ENCODE measurements at regions not wholly inside any gene's neighbourhood (a gene's known extent, or its start where the extent isn't known, plus 50 kb on each side); places are given as distances from the start of the nearest gene placed in this dataset.
"Not testable (repeated sequence)": the region's sequence is repeated elsewhere in the genome, so short reads cannot be mapped to it uniquely, and the experiment has no call there.

DNA sequence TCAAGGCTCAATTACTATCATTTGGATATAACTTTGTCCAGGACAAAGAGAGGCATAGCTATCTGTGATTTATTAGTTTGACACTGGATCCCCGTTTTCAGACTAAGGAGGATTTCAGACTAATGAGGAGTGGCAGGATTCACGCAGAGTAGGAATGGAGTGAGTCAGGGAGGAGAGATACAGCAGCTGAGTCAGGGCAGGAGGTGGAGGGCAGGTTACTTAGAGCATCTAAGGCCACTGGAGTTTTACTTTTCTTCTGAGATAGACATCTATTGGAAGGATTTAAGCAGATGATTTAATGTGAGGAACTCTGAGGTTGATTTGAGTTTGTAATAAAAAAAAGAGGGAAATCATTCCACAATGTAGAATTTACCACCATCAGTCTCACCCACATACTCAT, 110.6 kb downstream of the RPIA start:
- not testable (repeated sequence) for DNase-seq

DNA sequence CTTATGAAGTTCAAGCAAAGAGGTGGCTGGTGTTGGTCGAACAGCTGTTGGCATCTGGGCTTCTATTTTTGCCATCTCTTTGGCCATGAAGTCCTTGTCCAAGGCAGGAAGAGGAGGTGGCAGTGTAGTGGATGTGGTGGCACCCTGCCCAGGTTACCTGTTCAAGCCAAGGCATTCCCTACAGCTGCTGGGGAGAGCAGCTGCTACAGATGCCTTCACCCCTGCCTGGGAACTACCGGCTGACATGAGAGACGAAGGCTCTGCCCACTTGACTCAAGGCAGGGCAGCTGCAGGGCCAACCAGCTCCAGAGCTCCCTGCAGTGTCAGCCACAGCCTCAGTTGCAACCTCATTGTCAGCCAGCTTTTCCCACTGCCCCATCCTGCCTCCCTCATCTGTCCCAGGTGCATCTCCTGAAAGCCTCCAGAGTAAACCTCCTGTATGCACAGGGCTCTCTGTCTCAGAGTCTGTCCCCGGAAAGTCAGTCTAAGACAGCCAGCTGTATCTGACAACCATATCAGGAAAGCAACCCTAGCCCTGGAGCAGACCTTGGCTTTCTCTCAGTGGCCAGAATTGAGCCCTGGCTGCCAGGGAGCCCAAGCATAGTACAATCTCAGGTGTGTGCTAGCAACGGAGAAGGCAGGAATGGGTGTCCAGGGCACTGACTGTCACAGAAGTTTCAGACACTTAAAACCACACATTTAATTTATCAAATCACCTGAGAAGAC, 115.9 kb downstream of the RPIA start:
- peak; percentile 92 for DNase-seq

DNA sequence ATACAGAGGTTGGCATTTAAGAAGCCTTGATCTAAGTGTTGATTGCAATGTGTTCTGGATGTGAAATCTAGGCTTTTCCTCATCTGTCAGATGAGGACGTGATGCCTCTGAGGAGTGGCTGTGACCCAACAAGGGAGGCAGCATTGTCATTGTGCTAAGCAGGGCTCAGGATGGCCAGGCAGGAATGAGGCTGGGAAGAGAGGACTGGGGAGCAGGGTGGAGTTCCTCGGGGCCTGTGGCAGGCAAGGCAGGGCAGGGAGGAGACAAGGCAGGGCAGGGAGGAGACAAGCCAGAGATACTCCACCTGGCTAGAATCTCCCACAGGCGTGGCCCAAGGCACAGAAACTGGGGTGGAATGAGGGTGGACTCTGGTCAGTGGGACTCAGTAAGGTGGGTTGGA, 116.6 kb downstream of the RPIA start:
- DNase-seq: peak; percentile 41

DNA sequence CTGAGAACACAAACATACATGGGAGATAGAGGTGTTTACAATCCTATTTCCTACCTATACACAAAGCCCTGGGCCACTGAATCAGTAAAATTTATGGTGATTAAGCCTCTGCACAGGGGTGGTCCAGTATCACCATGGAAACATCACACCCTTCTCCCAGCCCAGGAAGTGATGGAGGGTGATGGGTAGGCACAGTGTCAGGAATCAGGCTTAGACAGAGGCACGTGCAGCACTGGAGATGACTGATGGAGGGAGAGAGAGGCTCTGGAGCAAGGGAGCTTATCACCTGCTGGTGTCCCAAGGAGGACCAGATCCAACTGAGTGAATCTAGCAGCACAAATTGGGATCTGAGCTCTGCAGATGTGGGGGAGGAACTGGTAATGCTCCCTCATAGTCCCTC, 117.2 kb downstream of the RPIA start:
- DNase-seq: peak; percentile 40

DNA sequence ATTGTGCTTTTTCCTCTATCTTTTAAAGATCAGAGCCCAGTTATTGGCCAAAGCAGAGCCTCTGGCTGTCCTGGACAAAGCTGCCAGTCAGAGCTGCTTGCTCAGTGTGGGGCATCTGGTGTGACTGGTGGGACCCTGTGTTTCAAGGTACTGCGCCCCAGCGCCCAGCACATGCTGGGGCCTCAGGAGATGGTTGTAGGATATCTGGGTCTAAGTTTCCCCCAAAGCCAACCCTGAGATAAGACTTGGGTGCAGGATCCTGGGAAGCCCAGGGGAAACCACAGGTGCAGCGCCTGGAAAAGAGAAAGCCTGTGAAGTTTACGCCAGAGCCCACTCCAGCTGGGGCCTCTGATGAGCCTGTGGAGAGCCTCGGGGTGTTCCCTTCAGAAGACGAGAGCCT, 117.7 kb downstream of the RPIA start:
- no peak for DNase-seq

DNA sequence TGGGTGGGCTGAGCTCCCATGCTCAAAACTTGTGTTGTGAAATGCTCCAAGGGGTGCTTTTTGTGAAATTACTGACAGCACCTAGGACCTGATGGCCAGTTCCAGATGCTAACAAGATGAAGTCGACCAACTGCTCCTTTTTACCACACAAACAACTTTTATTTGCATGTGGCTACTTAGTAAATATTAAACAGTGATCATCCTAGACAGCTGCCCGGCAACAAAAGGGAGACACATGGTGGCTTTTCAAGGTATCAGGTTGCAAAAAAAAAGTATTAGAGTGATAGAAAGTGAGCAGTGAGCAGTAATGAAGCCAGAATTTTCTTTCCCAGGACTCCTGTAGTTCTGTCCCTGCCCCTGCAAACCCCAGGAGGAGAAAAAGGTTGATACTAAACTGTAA, 118.5 kb downstream of the RPIA start:
- peak; percentile 94 for DNase-seq

DNA sequence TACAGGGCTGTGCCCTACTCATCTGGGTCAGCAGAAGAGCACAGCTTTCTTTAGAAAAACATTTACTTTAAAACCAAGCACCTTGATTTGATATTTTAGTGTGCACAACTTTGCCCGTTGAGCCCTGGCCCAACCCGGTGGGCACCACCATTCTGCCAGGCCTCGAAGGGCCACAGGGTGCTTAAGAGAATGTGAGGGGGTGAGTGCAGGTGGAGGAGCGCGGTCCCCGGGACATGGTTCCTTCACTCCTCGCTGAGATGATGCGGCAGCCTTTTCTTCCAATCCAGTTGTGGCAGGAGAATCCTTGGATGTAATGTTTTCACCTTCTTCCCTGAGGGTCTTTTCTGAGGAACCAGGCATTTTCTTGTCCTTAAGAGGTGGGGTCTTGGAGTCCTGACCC, 119.0 kb downstream of the RPIA start:
- peak; percentile 45 for DNase-seq

DNA sequence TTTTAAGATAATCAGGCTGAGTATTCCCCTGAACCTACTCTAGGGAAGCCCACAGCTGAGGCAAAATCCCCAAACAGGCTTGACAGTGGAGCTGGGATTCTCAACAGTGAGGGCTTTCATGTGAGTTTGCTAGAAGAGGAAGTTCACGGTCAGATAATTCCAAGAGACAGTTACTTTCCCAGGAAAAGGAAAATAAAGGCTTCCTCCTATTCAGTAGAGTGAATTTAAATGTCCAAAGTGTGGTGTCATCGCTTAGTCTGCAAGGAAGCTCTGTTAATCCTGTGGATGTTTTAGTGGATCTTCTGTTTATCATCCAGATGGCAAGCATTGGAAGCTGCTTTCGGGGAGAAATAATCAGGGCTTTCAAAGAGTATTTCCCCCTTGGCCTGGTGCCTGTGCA, 119.8 kb downstream of the RPIA start:
- no peak for DNase-seq

DNA sequence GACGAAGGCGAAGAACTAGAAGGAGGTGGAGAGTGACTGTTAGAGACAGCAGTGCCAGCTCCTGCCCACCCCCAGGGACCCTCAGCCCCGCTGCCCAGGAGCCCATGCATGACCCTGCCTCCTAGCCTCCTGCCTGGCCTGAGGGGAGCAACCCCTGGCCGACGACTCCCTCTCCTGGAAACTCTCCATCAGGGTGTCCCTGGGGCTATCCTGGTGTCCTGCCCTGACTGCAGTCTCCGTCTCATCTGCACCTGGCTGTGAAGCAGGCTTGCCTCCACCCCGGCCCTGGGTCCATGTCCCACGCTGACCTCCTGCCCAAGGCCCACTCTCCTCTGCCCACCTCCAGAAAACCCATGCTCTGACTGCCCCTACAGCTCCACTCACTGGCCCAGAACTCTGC, 120.2 kb downstream of the RPIA start:
- DNase-seq: no peak

DNA sequence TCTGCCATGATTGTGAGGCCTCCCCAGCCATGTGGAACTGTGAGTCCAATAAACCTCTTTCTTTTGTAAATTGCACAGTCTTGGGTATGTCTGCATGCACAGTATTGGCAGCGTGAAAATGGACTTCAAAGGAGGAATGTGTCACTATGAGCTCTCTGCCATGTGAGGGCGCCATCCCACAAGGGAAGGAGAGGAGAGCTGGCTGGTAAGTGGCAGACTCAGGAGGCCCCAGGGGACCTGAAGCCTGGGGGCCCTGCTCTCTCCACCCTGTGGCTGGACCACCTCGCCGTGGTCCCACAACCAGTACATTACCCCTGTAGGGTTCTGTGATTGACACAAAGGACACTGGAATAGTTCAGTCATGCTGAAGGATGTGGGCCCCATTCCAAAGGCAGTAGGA, 122.1 kb downstream of the RPIA start:
- DNase-seq: peak; percentile 54

DNA sequence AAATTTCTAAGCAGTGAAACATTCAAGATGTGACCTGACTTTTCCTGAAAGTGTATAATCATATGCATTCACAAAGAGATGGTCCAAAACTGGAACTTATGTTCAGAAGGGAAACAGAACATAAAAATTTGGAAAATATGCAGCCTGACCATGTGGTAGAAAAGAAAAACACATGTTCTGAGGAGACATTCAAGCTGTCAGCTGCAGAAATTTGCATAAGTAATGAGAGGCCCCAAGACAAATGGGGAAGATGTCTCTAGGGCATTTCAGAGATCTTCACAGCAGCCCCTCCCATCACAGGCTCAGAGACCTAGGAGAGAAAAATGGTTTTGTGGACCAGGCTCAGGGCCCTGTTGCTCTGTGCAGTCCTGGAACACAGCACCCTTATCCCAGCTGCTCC, 123.8 kb downstream of the RPIA start:
- no peak for DNase-seq

DNA sequence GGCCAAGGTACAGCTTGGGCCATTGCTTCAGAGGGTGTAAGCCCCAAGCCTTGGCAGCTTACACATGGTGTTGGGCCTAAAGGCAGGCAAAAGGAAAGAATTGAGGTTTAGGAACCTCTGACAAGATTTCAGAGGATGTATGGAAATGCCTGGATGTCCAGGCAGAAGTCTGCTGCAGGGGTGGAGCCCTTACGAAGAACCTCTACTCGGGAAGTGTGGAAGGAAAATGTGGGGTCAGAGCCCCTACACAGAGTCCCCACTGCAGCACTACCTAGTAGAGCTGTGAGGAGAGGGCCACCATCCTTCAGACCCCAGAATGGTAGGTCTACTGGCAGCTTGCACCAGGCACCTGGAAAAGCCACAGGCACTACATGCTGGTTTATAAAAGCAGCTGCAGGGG, 124.2 kb downstream of the RPIA start:
- peak; percentile 35 for DNase-seq

DNA sequence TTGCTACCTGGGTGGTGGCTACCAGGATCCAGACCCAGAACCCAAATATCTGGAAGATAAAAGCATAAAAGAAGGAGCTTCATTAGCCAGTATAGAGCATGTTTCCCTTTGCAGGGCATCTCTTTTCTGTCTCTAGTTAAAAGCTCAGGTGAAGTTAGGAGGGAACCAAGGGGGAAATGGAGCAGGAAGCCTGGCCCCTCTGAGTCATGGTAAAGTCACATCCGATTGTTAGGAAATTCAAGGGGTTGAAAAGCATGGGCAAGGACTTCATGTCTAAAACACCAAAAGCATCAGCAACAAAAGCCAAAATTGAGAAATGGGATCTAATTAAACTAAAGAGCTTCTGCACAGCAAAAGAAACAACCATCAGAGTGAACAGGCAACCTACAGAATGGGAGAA, 126.9 kb downstream of the RPIA start:
- DNase-seq: no peak

DNA sequence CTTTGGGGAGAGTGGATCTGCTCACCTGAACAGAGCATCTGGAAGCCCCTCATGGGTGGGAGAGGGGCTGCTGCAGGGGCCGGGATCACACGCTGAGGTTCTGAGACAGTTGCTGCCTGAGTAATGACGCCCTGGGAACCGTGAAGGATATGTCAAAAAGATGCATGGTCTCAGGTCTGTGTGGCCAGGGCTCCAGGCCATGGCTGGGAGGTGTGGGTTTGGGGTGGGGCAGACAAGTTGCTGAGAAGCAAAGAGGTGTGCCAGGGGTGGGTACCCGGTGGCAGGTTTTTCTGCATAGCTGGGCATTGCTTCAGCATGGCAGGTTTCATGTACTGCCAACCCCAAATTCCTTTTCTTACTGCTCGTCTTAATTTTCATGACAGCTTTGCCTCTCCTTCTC, 133.5 kb downstream of the RPIA start:
- DNase-seq: no peak

DNA sequence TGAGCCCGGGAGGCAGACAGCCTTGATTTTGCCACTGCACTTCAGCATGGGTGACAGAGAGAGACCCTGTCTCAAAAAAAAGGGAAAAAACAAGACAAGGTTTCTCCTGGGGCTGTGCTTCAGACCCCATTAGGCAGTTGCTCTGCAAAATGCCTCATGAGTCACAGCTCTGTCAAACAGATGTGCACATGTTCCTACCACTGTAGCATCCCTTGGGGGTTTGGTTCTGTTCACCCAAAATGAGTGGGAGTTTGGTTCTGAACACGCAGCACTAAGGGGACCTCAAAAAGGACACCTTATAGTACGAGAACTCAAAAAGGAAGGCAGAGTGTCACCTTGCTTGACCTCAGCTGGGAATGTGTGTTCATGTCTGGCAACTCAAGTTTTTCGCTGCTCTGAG, 134.9 kb downstream of the RPIA start:
- no peak for DNase-seq

DNA sequence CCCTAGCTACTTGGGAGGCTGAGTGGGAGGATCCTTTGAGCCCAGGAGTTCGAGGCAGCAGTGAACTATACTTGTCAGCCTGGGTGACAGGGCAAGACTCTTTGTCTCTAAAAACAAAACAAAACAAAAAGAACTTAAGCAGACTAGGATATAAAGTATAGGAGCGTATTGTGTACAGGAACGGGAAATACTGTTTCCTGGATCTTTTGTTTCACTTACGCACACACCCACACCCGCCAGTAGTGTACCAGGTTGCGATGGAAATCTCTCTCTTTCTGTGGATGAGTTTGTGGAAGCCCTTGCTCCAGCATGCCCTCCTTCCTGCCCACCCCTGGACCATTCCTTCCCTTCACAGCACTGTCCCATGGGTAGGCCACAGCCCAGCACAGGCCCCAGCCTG, 136.3 kb downstream of the RPIA start:
- DNase-seq: no peak

DNA sequence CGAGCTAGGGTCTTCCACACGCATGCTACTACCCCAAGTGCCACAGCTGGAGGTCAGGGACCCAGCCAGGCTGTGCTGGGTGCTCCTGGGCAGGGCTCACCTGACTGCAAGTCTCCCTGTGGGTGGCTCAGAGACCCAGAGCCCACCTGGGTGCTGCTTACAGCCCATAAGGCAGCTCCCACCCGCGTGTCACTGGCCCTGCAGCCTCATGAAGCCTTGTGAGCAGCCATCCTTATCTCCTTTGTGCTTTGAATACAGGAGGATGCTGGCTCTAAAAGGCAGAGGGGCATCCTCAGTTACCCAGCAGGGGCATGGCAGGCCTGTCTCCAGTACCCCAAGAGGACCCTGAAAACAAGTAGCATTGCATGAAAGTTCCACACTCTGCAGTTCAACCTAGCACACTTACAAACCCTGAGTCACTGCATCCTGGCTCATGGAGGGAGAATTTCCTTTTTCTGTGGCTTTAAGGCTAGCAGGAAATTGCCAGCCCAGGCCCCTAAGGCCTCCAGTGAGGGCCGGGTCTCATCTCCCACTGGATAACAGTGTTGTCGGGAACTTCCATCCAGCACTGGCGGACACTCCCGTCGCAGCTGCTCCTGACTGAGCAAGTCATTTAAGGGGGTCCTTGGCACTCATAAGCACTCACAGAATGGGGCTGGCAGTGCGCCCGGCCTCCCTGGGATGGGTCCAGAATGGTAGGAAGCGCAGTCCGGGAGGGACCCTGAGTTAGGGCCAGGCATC, 137.1 kb downstream of the RPIA start:
- no peak for DNase-seq

DNA sequence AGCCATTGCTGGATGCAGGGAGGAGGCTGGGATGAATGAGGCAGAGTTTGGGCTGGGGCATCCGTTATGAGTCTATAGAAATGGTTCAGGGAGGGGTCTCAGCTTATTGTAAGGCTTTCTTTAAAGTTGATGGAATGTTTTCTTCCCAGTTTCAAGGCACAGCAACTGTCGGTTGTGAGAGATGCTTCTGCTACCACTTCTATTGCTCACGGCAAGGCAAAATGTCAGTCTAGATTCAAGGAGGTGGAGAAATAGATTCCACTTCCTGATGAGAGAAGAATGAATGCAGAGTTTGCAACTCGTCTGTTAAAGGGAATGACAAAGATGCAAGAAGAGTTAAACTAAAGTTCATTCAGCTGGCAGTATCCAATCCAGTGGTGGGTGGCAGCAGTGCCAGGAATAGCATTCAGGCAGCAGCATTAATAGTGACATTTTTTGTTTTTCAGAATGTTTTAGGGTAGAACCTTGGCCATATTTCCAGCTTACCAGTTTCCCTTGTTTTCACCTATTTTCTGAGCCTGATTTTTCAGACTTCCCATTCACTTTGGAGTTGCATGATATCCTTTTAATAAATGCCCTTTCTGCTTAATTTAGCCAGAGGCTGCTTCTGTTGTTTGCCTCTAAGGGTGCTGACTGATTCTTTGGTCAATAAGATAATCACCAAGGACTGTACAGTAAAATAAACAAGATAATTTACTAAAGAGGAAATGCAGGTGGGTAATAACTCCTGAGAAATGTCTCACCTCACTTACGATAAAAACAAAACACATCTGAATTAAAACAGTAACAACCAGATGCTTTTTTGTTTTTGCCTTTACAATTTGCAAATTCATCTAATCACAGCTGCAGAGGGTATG, 138.4 kb downstream of the RPIA start:
- no peak for DNase-seq

DNA sequence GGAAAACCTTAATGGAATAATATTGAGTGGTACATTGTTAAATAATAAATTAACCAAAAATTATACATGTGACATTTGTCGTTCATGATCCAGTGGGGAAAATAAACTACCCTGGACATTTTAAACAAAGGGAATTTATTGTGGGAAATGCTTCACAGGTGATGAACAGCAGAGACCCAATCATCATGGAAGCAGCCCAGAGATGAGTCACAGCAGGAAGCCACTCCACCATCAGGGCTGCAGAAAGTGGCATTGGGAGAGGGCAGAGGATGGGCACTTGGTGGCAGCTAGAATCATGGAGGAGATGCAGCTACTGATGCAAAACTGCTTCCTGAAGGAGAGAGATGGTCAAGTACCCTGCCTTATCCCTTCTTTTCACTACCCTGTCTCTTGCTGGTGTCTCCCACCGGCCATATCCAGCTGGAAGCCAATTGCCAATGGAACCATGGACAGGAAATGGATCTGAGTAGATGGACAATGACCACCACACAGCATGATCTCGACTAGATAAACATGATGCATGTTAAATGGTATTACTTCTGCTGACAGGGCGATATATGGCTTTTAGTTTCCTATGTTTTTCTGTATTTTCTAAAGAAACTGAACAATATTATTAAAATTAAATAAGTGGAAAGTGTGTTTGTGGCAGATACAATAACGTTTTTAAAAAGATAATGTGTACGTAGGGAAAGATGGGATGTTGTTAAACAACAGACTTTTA, 139.8 kb downstream of the RPIA start:
- peak; percentile 70 for DNase-seq

DNA sequence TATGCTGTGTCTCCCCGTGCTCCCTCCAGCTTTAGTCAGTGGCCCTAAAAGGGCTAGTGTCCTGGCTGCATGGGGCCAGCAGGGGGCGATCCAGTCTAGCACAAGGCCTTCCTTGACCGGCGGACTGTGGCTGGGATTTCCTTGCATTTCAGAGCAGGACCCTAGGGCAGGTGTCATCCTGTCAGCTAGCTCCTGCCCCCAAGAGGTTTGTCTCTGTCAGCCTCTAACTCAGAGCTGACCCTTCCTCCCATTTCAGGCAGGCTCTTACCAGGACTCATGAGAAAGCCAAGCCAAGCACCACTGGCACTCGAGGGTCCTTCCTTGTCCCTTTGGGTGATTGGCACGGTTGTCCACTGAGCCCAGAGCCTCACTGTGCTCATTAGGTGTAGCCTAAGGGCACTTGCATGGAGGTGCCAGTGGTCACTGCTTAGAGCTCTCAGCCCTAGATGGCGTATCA, 140.3 kb downstream of the RPIA start:
- peak; percentile 81 for DNase-seq

DNA sequence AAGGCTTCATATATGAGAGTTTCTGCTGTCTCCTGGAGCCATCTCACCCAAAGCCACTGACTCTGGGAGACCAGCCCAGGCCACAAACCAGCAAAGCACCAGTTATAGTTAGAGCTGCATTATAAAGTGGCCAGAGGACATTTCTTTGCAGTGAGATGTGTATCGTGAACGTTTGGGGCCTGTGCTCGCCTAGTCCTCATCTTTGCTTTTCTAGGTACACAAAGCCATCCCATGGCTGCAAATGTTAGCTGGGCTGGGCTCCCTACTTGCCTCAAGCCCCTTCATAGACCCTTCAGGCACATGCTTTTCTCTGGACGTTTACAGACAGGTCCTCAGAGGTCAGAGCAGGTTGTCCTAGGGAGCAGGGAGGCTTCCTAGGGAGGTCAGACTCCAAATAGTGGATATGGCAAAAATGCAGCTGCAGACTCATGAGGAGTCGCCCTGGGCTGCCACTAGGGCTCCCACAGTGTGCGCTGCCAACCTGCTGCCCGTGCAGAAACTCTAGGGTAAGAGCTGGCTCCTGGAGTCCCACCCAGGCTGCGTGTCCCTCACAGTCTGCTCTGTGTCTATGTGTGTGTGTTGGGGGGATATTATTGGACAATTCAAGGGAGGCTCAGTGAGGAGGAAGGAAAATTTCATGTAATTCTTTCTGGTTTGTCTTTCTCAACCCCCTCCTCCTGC, 141.0 kb downstream of the RPIA start:
- DNase-seq: no peak

DNA sequence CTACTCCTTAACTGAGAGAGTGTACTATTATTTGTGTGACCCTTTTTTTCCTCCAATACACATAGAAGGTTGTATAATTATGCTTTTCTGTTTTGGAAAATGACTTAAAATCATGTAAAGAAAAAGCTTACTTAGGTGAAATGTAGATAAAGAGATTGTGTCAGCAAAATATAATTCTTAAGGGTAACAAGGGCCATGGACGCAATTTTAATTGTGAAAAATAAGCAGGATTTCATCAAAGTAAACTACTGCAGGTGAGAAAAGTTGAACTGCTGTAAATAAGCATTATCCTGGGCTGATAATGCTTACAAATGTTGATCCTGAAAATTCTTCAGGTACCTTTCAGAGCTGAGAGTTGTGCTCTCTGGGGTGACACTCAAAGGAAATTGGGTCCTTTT, 141.5 kb downstream of the RPIA start:
- no peak for DNase-seq
